ENCODE measurements at regions not wholly inside any gene's neighbourhood (a gene's known extent, or its start where the extent isn't known, plus 50 kb on each side); places are given as distances from the start of the nearest gene placed in this dataset.

- 82% methylated on average over 11 of the region's 11 CpGs for WGBS
Observed at GRCh38 chr7:153322991-153323390, 563.4 kb downstream of the ACTR3B start.

GRCh38 chr7:153324094-153324493, 564.5 kb downstream of the ACTR3B start:
- H3K9me3 ChIP-seq (ENCODE audit: control insufficient read depth in 4 of 4, low read length in 3 of 4), result peaks cover 0 to 3% (median 0%) of the 10 kb centered on the region in 4 donors
- TF ChIP-seq YY1 (IDR thresholded peaks at IDR 0.05) (no peak), MAX (IDR thresholded peaks at IDR 0.05) (no peak), JUND (IDR thresholded peaks at IDR 0.05) (no peak), FOXA1 (IDR thresholded peaks at IDR 0.05) (no peak), GABPA (IDR thresholded peaks at IDR 0.05 in 1 of 2, conservative IDR thresholded peaks at IDR 0.05 in 1 of 2) (no peak), ZBTB33 (IDR thresholded peaks at IDR 0.05) (no peak), HNF4A (conservative IDR thresholded peaks at IDR 0.05) (no peak), SP1 (IDR thresholded peaks at IDR 0.05) (no peak), FOXA2 (IDR thresholded peaks at IDR 0.05) (no peak)
- H3K4me1 ChIP-seq (ENCODE audit: control insufficient read depth in 4 of 4, insufficient read depth in 4 of 4, low read length in 3 of 4), result no peaks in the 10 kb centered on the region
- no peak overlapping the region for H3K9ac ChIP-seq (ENCODE audit: low read depth in 1 of 2, low read length in 2 of 2)
- WGBS, result 83% methylated on average over 5 of the region's 5 CpGs
- H3K27ac ChIP-seq (ENCODE audit: low read depth in 1 of 2, low read length in 2 of 2), result no peak overlapping the region
- no peak for DNase-seq (ENCODE audit: low spot score)
- H3K27me3 ChIP-seq (ENCODE audit: control insufficient read depth in 4 of 4, insufficient read depth in 4 of 4, low read length in 3 of 4), result no peaks in the 10 kb centered on the region
- H3K4me3 ChIP-seq (ENCODE audit: low read depth in 1 of 3, low read length in 3 of 3), result no peak overlapping the region
- no peaks in the 10 kb centered on the region for H3K36me3 ChIP-seq (ENCODE audit: control insufficient read depth in 4 of 4, insufficient read depth in 3 of 4, low read depth in 1 of 4, low read length in 3 of 4)

More at GRCh38 chr7:153322991-153323390, 563.4 kb downstream of the ACTR3B start:
- Histone ChIP-seq H3K36me3 (ENCODE audit: control insufficient read depth in 4 of 4, insufficient read depth in 3 of 4, low read depth in 1 of 4, low read length in 3 of 4) (no peaks in the 10 kb centered on the region), H3K4me3 (ENCODE audit: low read depth in 1 of 3, low read length in 3 of 3) (no peak overlapping the region), H3K9me3 (ENCODE audit: control insufficient read depth in 4 of 4, low read length in 3 of 4) (peaks cover 0 to 3% (median 0%) of the 10 kb centered on the region in 4 donors), H3K27ac (ENCODE audit: low read depth in 1 of 2, low read length in 2 of 2) (no peak overlapping the region), H3K9ac (ENCODE audit: low read depth in 1 of 2, low read length in 2 of 2) (no peak overlapping the region), H3K4me1 (ENCODE audit: control insufficient read depth in 4 of 4, insufficient read depth in 4 of 4, low read length in 3 of 4) (no peaks in the 10 kb centered on the region), H3K27me3 (ENCODE audit: control insufficient read depth in 4 of 4, insufficient read depth in 4 of 4, low read length in 3 of 4) (no peaks in the 10 kb centered on the region)
- no peak for DNase-seq (ENCODE audit: low spot score)
- TF ChIP-seq NR2F2 (IDR thresholded peaks at IDR 0.05) (no peak), HNF4A (conservative IDR thresholded peaks at IDR 0.05) (no peak), FOXA1 (IDR thresholded peaks at IDR 0.05) (no peak), MAX (IDR thresholded peaks at IDR 0.05) (no peak), ZBTB33 (IDR thresholded peaks at IDR 0.05) (no peak), EGR1 (IDR thresholded peaks at IDR 0.05; ENCODE audit: low read depth in 2 of 2) (no peak), GABPA (IDR thresholded peaks at IDR 0.05 in 1 of 2, conservative IDR thresholded peaks at IDR 0.05 in 1 of 2) (no peak), CTCF (IDR thresholded peaks at IDR 0.05; ENCODE audit: low read depth, low read length, missing input control) (no peak)

All from liver (tissue), 8 donors.